ENCODE measurements at regions not wholly inside any gene's neighbourhood (a gene's known extent, or its start where the extent isn't known, plus 50 kb on each side); places are given as distances from the start of the nearest gene placed in this dataset.

DNA sequence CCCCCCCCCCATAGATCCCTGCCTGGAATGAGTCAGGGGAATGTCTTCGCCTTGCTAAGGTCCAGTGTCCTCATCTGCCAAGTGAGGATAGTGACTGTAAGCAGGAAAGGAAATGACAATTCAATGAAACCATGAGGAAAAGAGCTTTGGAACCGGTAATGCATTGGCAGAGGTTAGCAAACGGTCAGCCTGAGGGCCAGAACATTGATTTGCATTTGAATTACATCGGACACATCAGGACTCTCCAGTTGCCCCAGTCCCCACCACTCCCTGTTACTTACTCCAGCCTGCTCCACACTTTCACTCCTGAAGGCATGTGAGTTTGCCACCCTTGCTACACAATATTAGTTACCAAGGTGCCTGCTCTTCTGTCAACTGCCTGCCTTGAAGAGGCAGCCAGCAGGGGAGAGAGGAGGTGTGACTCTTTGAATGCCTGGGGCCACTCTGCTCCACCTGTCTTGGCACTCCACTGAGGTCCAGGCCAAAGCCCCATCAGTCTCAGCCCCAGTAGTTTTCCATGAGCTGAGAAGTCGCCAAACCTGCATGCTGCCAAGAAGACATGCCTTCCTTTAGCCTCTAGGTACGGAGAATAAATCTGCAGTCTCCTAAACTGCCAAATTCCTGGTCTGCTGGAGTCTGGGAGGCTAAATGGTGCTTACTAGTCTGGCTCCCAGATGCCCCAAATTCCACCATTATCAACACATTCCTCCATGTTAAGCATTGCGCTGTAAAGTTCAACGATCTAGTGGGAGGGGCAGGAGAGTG lies 191.7 kb upstream of the TLE3 start:
- ChIA-PET POLR2A (no interaction called here), RAD21 (ENCODE audit: low non-redundant PET in 1 of 2, low total read pairs in 2 of 2, uncharacterized antibody in 2 of 2, unreplicated experiment in 2 of 2) (no interaction called here), CTCF (no interaction called here)
- peaks cover 7 to 11% of the 10 kb centered on the region in 2 experiments; a peak in 3 of 4 replicates for H3K4me1 ChIP-seq (ENCODE audit: control insufficient read depth in 1 of 2, insufficient read depth in 2 of 2, low read length in 2 of 2)
- ATAC-seq (peak; percentile 32; the same call in 1 of the 2 replicates), DNase-seq (ENCODE audit: low read depth, low spot score) (no peak)
- TF ChIP-seq TCF7L2 (IDR thresholded peaks at IDR 0.05; ENCODE audit: borderline replicate concordance, extremely low read depth, insufficient read depth, insufficient read length) (no peak), EZH2phosphoT487 (IDR thresholded peaks at IDR 0.05; ENCODE audit: borderline replicate concordance) (no peak), REST (IDR thresholded peaks at IDR 0.05; ENCODE audit: low read depth) (no peak), JUND (IDR thresholded peaks at IDR 0.05) (no peak), CBX3 (IDR thresholded peaks at IDR 0.05; ENCODE audit: low read depth) (no peak), SP1 (IDR thresholded peaks at IDR 0.05; ENCODE audit: low read depth) (no peak), RAD21 (IDR thresholded peaks at IDR 0.05; ENCODE audit: low read depth) (no peak), YY1 (IDR thresholded peaks at IDR 0.05; ENCODE audit: extremely low read depth, insufficient replicate concordance, low read depth, low read length) (no peak), CEBPB (IDR thresholded peaks at IDR 0.05; ENCODE audit: low read depth) (no peak)
- H3K9ac ChIP-seq (ENCODE audit: low read length): no peak overlapping the region
- H3K79me2 ChIP-seq (ENCODE audit: insufficient read depth, low read length): no peaks in the 10 kb centered on the region
- H3K9me3 ChIP-seq (ENCODE audit: control insufficient read depth in 1 of 2, insufficient read depth in 1 of 2, low read depth in 1 of 2, low read length in 2 of 2): no peaks in the 10 kb centered on the region
- H3K4me3 ChIP-seq (replicated peaks in 1 of 2; ENCODE audit: low read depth in 1 of 2, low read length in 2 of 2): no peak overlapping the region
- peak overlapping the region; percentile 5; the same call in 1 of the 2 replicates for H3K4me2 ChIP-seq (ENCODE audit: low read length)
- intact Hi-C loops (cut with micrococcal nuclease): no loop called here
- no peaks in the 10 kb centered on the region for H4K20me1 ChIP-seq (ENCODE audit: insufficient read depth)
- H3K36me3 ChIP-seq (ENCODE audit: control insufficient read depth in 1 of 2, insufficient read depth in 2 of 2, low read length in 2 of 2): no peaks in the 10 kb centered on the region
- no peak overlapping the region for H3K27ac ChIP-seq (ENCODE audit: low read depth, low read length)
- H3K27me3 ChIP-seq (ENCODE audit: insufficient read depth, low read length): no peaks in the 10 kb centered on the region
- no peak overlapping the region for H2AFZ ChIP-seq (ENCODE audit: low read depth, low read length, poor library complexity, severe bottlenecking)
- no TSS peak for BruUV-seq (replicated peaks)
- no peaks in the 10 kb centered on the region for H3K9me2 ChIP-seq (ENCODE audit: insufficient read depth)
